ENCODE measurements at regions not wholly inside any gene's neighbourhood (a gene's known extent, or its start where the extent isn't known, plus 50 kb on each side); places are given as distances from the start of the nearest gene placed in this dataset.

GRCh38 chr1:60229821-60230220, 156.3 kb upstream of the C1orf87 start:
- H3K27ac ChIP-seq, result no peak overlapping the region
- TF ChIP-seq CTCF (IDR thresholded peaks at IDR 0.05) (no peak), ZFX (IDR thresholded peaks at IDR 0.05; ENCODE audit: borderline replicate concordance) (no peak)

GRCh38 chr1:60228041-60228491, 154.5 kb upstream of the C1orf87 start:
- no peak overlapping the region for H3K27ac ChIP-seq
- TF ChIP-seq CTCF (IDR thresholded peaks at IDR 0.05), result no peak
- TF ChIP-seq ZFX (IDR thresholded peaks at IDR 0.05; ENCODE audit: borderline replicate concordance), result no peak

DNA sequence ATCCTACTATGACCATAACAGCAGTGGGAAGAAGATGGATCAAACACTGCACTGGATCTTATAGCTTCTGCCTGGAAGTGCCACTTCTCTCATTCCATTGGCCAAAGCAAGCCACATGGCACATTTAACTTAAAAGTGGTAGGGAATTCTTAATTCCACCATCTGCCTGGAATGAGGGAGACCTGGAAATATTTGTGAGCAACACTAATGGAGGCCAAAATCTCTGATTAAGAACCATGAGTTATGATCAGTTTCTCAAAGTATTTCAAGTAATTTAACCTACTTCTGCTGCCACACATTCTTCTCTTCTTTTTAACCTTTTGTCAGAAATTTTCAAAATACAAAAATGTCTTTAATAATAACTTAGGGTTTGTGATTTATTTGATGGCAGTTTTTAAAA, 154.0 kb upstream of the C1orf87 start:
- TF ChIP-seq CTCF (IDR thresholded peaks at IDR 0.05) (no peak), ZFX (IDR thresholded peaks at IDR 0.05; ENCODE audit: borderline replicate concordance) (no peak)
- no peak overlapping the region for H3K27ac ChIP-seq

DNA sequence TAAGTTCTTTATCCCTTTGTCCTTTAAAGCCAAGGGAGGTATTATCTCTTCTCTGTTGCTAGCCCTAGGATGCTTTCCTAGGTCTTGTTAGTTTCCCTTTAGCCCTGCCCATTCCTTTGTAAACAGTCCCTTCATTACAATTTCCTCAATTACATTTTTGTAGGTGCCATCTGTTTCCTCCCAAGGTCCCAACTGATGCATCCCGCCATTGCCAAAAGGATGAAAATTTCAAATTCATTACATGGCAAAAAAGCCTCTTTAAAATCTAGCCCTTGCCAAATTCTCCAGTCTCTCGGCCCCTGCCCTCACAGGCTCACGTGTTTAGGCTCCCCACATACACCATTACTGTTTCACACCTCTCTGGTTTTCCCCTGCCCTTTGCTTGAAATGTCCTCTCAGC, 151.9 kb upstream of the C1orf87 start:
- no peak for TF ChIP-seq ZFX (IDR thresholded peaks at IDR 0.05; ENCODE audit: borderline replicate concordance)
- TF ChIP-seq CTCF (IDR thresholded peaks at IDR 0.05), result no peak
- H3K27ac ChIP-seq, result no peak overlapping the region

GRCh38 chr1:60224523-60224922, 151.0 kb upstream of the C1orf87 start:
- no peak overlapping the region for H3K27ac ChIP-seq
- TF ChIP-seq CTCF (IDR thresholded peaks at IDR 0.05) (no peak), ZFX (IDR thresholded peaks at IDR 0.05; ENCODE audit: borderline replicate concordance) (no peak)

GRCh38 chr1:60223158-60223557, 149.6 kb upstream of the C1orf87 start:
- TF ChIP-seq ZFX (IDR thresholded peaks at IDR 0.05; ENCODE audit: borderline replicate concordance) (no peak), CTCF (IDR thresholded peaks at IDR 0.05) (no peak)
- no peak overlapping the region for H3K27ac ChIP-seq

DNA sequence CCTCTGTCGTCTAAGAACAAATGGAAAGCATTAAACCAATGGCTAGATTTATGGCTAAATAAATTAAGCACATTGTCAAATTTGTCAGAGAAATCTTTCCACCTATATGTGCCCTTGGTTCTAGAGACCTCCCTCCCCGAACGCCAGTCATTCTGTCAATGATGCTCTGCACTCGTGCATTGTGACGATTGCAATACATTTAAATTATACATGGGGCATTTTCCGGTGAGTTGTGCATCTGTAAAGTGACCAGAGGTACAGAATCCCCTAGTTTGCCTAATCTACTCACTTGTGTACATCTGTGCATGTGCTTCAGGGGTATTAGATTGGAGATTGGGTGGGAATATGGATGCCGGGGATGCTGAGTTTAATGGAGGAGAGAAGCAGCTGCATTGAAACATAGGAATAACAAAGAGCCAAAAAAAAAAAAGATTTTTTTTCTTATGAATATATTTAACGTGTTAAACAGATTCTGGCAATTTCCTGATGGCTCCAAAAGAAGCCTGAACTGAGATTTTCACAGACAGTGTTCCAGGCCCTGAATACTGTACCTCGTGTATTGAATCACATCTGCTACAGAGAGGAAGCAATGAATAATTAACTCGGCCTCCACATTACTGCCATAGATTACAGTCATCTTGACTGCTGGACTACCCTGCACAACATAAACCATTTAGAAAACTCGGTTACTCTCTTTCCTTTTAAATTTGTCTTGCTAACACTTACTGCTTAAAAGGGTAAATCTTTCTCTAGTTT, 149.0 kb upstream of the C1orf87 start:
- TF ChIP-seq CTCF (IDR thresholded peaks at IDR 0.05), result no peak
- TF ChIP-seq ZFX (IDR thresholded peaks at IDR 0.05; ENCODE audit: borderline replicate concordance), result no peak
- no peak overlapping the region for H3K27ac ChIP-seq
